Neural progenitor cell (in vitro differentiated cells): ENCODE measurements at regions not wholly inside any gene's neighbourhood (a gene's known extent, or its start where the extent isn't known, plus 50 kb on each side); places are given as distances from the start of the nearest gene placed in this dataset.

Source experiments
- DNase-seq: peaks from one replicate; pipeline ENCODE4 v3.0.0-alpha.2; 2016; ENCODE audit warnings: low spot score
- H2AFZ ChIP-seq: fragments of 200-600 bp; sonication (generic); replicated peaks from 2 replicates; pipeline ENCODE4 v1.6.1; 2016; ENCODE audit warnings: antibody characterized with exemption
- H3F3A ChIP-seq: fragments of 200-600 bp; sonication (generic); 2 replicates; pipeline ENCODE4 v1.6.1; 2016; ENCODE audit warnings: antibody characterized with exemption, low read depth
- H3K27ac ChIP-seq: fragments of 200-600 bp; sonication (generic); 2 replicates; pipeline ENCODE4 v1.5.1; 2016; ENCODE audit warnings: mild to moderate bottlenecking
- H3K27me3 ChIP-seq: fragments of 200-600 bp; sonication (generic); 2 replicates; pipeline ENCODE4 v1.6.1; 2016; ENCODE audit warnings: mild to moderate bottlenecking, moderate library complexity
- H3K36me3 ChIP-seq: fragments of 200-600 bp; sonication (generic); 2 replicates; pipeline ENCODE4 v1.5.1; 2016
- H3K4me1 ChIP-seq: fragments of 200-600 bp; sonication (generic); 2 replicates; pipeline ENCODE4 v1.6.1; 2016; ENCODE audit warnings: mixed run types
- H3K4me2 ChIP-seq: fragments of 200-600 bp; sonication (generic); 2 replicates; pipeline ENCODE4 v1.6.1; 2016
- H3K4me3 ChIP-seq: fragments of 200-600 bp; sonication (generic); 2 replicates; pipeline ENCODE4 v1.5.1; 2016
- H3K79me2 ChIP-seq: fragments of 200-600 bp; sonication (generic); 2 replicates; pipeline ENCODE4 v1.6.1; 2016; ENCODE audit warnings: low read depth
- H3K9ac ChIP-seq: fragments of 200-600 bp; sonication (generic); 2 replicates; pipeline ENCODE4 v1.6.1; 2016
- H3K9me3 ChIP-seq: fragments of 200-600 bp; sonication (generic); 2 replicates; pipeline ENCODE4 v1.5.1; 2016; ENCODE audit warnings: low read depth
- H4K20me1 ChIP-seq: fragments of 200-600 bp; sonication (generic); 2 replicates; pipeline ENCODE4 v1.6.1; 2016; ENCODE audit warnings: low read depth
- H3K27ac Mint-ChIP-seq: 3 replicates; pipeline ENCODE4 v1.8.0; 2021; ENCODE audit warnings: mixed read lengths
- H3K27me3 Mint-ChIP-seq: 2 replicates; pipeline ENCODE4 v1.8.0; 2022; ENCODE audit warnings: low read depth, mild to moderate bottlenecking, inconsistent platforms, moderate library complexity, mixed read lengths; ENCODE audit not compliant: insufficient read depth
- H3K36me3 Mint-ChIP-seq: 3 replicates; pipeline ENCODE4 v1.8.0; 2021; ENCODE audit warnings: mixed read lengths
- H3K4me1 Mint-ChIP-seq: 3 replicates; pipeline ENCODE4 v1.8.0; 2021; ENCODE audit warnings: mixed read lengths
- H3K4me3 Mint-ChIP-seq: 3 replicates; pipeline ENCODE4 v1.8.0; 2021; ENCODE audit warnings: mild to moderate bottlenecking, moderate library complexity, mixed read lengths
- H3K9me3 Mint-ChIP-seq: 3 replicates; pipeline ENCODE4 v1.8.0; 2020; ENCODE audit warnings: mixed read lengths
- CTCF ChIP-seq: fragments of 200-600 bp; sonication (generic); IDR thresholded peaks from 2 replicates; pipeline ENCODE4 v1.5.1; 2017; ENCODE audit warnings: antibody characterized with exemption, mild to moderate bottlenecking
- EZH2 ChIP-seq: fragments of 200-600 bp; sonication (generic); IDR thresholded peaks from 2 replicates; pipeline ENCODE4 v1.6.1; 2017; ENCODE audit warnings: antibody characterized with exemption, mild to moderate bottlenecking, moderate library complexity
- EZH2phosphoT487 ChIP-seq: fragments of 200-600 bp; sonication (generic); IDR thresholded peaks from 2 replicates; pipeline ENCODE4 v1.6.1; 2017; ENCODE audit warnings: antibody characterized with exemption

GRCh38 chr21:18089786-18090185 lies 154.8 kb upstream of the CHODL start:
- no peak for TF ChIP-seq EZH2phosphoT487
- TF ChIP-seq CTCF, result no peak
- no peak for TF ChIP-seq EZH2
- Mint-ChIP-seq H3K36me3 (no peaks in the 10 kb centered on the region), H3K9me3 (peaks cover 16% of the 10 kb centered on the region), H3K27me3 (no peaks in the 10 kb centered on the region), H3K27ac (no peak overlapping the region), H3K4me3 (no peak overlapping the region), H3K4me1 (no peaks in the 10 kb centered on the region)
- no peaks in the 10 kb centered on the region for H3K36me3 ChIP-seq
- no peak overlapping the region for H3K4me3 ChIP-seq
- H3K27me3 ChIP-seq, result no peaks in the 10 kb centered on the region
- H3K9me3 ChIP-seq, result peaks cover 6% of the 10 kb centered on the region
- H3K4me2 ChIP-seq, result no peak overlapping the region
- no peaks in the 10 kb centered on the region for H4K20me1 ChIP-seq
- H3F3A ChIP-seq, result no peaks in the 10 kb centered on the region
- no peaks in the 10 kb centered on the region for H3K79me2 ChIP-seq
- no peak overlapping the region for H2AFZ ChIP-seq
- no peak overlapping the region for H3K27ac ChIP-seq
- DNase-seq, result no peak
- no peaks in the 10 kb centered on the region for H3K4me1 ChIP-seq
- no peak overlapping the region for H3K9ac ChIP-seq

- H3K36me3 Mint-ChIP-seq, result no peaks in the 10 kb centered on the region
- no peaks in the 10 kb centered on the region for H3K9me3 Mint-ChIP-seq
- DNase-seq, result no peak
- Histone ChIP-seq H3K9me3 (no peaks in the 10 kb centered on the region), H3K36me3 (no peaks in the 10 kb centered on the region), H3K4me3 (no peak overlapping the region), H4K20me1 (no peaks in the 10 kb centered on the region), H2AFZ (no peak overlapping the region), H3K27ac (no peak overlapping the region), H3K4me1 (no peaks in the 10 kb centered on the region), H3F3A (no peaks in the 10 kb centered on the region), H3K79me2 (no peaks in the 10 kb centered on the region), H3K9ac (no peak overlapping the region), H3K27me3 (no peaks in the 10 kb centered on the region), H3K4me2 (no peak overlapping the region)
- TF ChIP-seq CTCF, result no peak
- TF ChIP-seq EZH2, result no peak
- TF ChIP-seq EZH2phosphoT487, result no peak
- H3K4me1 Mint-ChIP-seq, result no peaks in the 10 kb centered on the region
- no peak overlapping the region for H3K4me3 Mint-ChIP-seq
- H3K27ac Mint-ChIP-seq, result no peak overlapping the region
- H3K27me3 Mint-ChIP-seq, result no peaks in the 10 kb centered on the region
Observed at GRCh38 chr21:18070392-18070791, 174.2 kb upstream of the CHODL start.

- H3K9me3 Mint-ChIP-seq, result no peaks in the 10 kb centered on the region
- no peaks in the 10 kb centered on the region for H3K4me1 Mint-ChIP-seq
- Histone ChIP-seq H3K9ac (no peak overlapping the region), H3K36me3 (no peaks in the 10 kb centered on the region), H3K27me3 (no peaks in the 10 kb centered on the region), H3F3A (no peaks in the 10 kb centered on the region), H3K79me2 (no peaks in the 10 kb centered on the region), H3K27ac (no peak overlapping the region), H4K20me1 (no peaks in the 10 kb centered on the region), H3K9me3 (no peaks in the 10 kb centered on the region), H2AFZ (no peak overlapping the region), H3K4me2 (no peak overlapping the region), H3K4me3 (no peak overlapping the region), H3K4me1 (no peaks in the 10 kb centered on the region)
- H3K27ac Mint-ChIP-seq, result no peak overlapping the region
- TF ChIP-seq CTCF, result no peak
- TF ChIP-seq EZH2phosphoT487, result no peak
- TF ChIP-seq EZH2, result no peak
- no peaks in the 10 kb centered on the region for H3K36me3 Mint-ChIP-seq
- no peak overlapping the region for H3K4me3 Mint-ChIP-seq
- H3K27me3 Mint-ChIP-seq, result no peaks in the 10 kb centered on the region
- DNase-seq, result no peak
Observed at GRCh38 chr21:18069875-18070274, 174.8 kb upstream of the CHODL start.

GRCh38 chr21:18060402-18060801 lies 184.2 kb upstream of the CHODL start:
- no peak for TF ChIP-seq CTCF
- no peak for TF ChIP-seq EZH2phosphoT487
- no peak for TF ChIP-seq EZH2
- H3K4me3 ChIP-seq, result no peak overlapping the region
- no peak overlapping the region for H3K9ac ChIP-seq
- no peak for DNase-seq
- H2AFZ ChIP-seq, result no peak overlapping the region
- H3K27me3 Mint-ChIP-seq, result peaks cover 2% of the 10 kb centered on the region
- no peak overlapping the region for H3K27ac ChIP-seq
- no peaks in the 10 kb centered on the region for H3K4me1 Mint-ChIP-seq
- H3K79me2 ChIP-seq, result no peaks in the 10 kb centered on the region
- no peak overlapping the region for H3K4me2 ChIP-seq
- peaks cover 3% of the 10 kb centered on the region for H3K4me1 ChIP-seq
- peaks cover 2% of the 10 kb centered on the region for H3K9me3 Mint-ChIP-seq
- no peaks in the 10 kb centered on the region for H4K20me1 ChIP-seq
- no peaks in the 10 kb centered on the region for H3F3A ChIP-seq
- no peak overlapping the region for H3K4me3 Mint-ChIP-seq
- no peaks in the 10 kb centered on the region for H3K9me3 ChIP-seq
- H3K27me3 ChIP-seq, result no peaks in the 10 kb centered on the region
- no peaks in the 10 kb centered on the region for H3K36me3 ChIP-seq
- H3K27ac Mint-ChIP-seq, result no peak overlapping the region
- H3K36me3 Mint-ChIP-seq, result no peaks in the 10 kb centered on the region
